ENCODE measurements at regions not wholly inside any gene's neighbourhood (a gene's known extent, or its start where the extent isn't known, plus 50 kb on each side); places are given as distances from the start of the nearest gene placed in this dataset.

DNA sequence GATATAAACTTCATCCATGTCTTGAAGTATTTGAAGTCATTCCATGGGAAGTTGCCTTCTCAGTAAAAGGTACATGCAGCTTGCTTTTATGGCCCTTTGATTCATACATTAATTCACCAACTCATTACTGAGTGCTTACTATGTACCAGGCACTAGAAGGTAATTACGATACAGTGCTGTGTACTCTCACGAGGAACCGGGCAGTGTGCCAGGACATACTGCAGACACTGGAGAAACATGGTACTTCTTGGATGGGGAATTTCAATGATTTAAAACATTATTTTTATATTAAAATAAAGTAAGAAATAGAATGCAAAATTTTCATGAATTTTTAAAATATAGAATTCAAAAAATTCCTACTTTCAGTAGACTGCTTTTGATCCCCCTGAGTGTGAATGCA lies 71.4 kb upstream of the WDR41 start:
- WGBS, 2 experiments (ENCODE audit: insufficient coverage in 1 of 2, insufficient read length in 1 of 2): 93% methylated on average over 3 of the region's 3 CpGs; no CpG with 5 or more reads in 1 of the 2 experiments
- Mint-ChIP-seq H3K4me3 (no peak overlapping the region), H3K4me1 (peaks cover 2% of the 10 kb centered on the region), H3K27me3 (ENCODE audit: insufficient read depth) (peaks cover 13% of the 10 kb centered on the region), H3K36me3 (ENCODE audit: low read depth) (no peaks in the 10 kb centered on the region), H3K27ac (no peak overlapping the region), H3K9me3 (no peaks in the 10 kb centered on the region)
- DNase-seq: no peak
- no peak overlapping the region for H3K9ac ChIP-seq (ENCODE audit: extremely low read depth, low read length, poor library complexity, severe bottlenecking)
- no peak overlapping the region for H3K27ac ChIP-seq (ENCODE audit: low read depth, low read length)
- H3K4me1 ChIP-seq (ENCODE audit: control insufficient read depth, insufficient read depth, low read length): no peaks in the 10 kb centered on the region
- TF ChIP-seq, protein P1, sequence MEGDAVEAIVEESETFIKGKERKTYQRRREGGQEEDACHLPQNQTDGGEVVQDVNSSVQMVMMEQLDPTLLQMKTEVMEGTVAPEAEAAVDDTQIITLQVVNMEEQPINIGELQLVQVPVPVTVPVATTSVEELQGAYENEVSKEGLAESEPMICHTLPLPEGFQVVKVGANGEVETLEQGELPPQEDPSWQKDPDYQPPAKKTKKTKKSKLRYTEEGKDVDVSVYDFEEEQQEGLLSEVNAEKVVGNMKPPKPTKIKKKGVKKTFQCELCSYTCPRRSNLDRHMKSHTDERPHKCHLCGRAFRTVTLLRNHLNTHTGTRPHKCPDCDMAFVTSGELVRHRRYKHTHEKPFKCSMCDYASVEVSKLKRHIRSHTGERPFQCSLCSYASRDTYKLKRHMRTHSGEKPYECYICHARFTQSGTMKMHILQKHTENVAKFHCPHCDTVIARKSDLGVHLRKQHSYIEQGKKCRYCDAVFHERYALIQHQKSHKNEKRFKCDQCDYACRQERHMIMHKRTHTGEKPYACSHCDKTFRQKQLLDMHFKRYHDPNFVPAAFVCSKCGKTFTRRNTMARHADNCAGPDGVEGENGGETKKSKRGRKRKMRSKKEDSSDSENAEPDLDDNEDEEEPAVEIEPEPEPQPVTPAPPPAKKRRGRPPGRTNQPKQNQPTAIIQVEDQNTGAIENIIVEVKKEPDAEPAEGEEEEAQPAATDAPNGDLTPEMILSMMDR (conservative IDR thresholded peaks at IDR 0.05): no peak
- H3K9me3 ChIP-seq (ENCODE audit: control insufficient read depth, low read length): no peaks in the 10 kb centered on the region
- H3K4me3 ChIP-seq (ENCODE audit: low read length): no peak overlapping the region
- peaks cover 47% of the 10 kb centered on the region for H3K27me3 ChIP-seq (ENCODE audit: control insufficient read depth, insufficient read depth, low read length, poor library complexity, severe bottlenecking)
- no peaks in the 10 kb centered on the region for H3K36me3 ChIP-seq (ENCODE audit: control insufficient read depth, insufficient read depth, low read length)

DNA sequence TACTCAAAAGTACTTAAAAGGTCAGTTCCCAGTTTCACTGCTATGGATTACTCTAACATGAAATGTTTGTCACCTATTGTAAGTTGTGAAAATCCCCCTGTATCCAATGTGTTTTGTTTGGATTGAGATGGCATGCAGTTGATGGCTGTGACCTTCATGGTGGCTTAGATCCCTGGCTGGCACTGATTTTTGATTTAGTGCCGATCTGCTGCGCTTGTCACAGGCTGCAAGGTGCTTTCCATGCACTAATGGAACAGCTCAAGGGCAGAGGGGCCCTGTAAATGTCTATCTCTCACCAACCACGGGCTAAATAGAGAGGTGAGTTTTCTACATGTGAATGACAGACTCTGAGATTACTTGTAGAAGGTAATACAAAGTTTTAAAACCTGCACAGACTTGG lies 69.8 kb upstream of the WDR41 start:
- peaks cover 4% of the 10 kb centered on the region for H3K27me3 Mint-ChIP-seq (ENCODE audit: insufficient read depth)
- Histone ChIP-seq H3K27ac (ENCODE audit: low read depth, low read length) (no peak overlapping the region), H3K36me3 (ENCODE audit: control insufficient read depth, insufficient read depth, low read length) (no peaks in the 10 kb centered on the region), H3K9ac (ENCODE audit: extremely low read depth, low read length, poor library complexity, severe bottlenecking) (no peak overlapping the region), H3K9me3 (ENCODE audit: control insufficient read depth, low read length) (no peaks in the 10 kb centered on the region), H3K4me1 (ENCODE audit: control insufficient read depth, insufficient read depth, low read length) (no peaks in the 10 kb centered on the region), H3K4me3 (ENCODE audit: low read length) (no peak overlapping the region), H3K27me3 (ENCODE audit: control insufficient read depth, insufficient read depth, low read length, poor library complexity, severe bottlenecking) (peaks cover 38% of the 10 kb centered on the region)
- no peaks in the 10 kb centered on the region for H3K9me3 Mint-ChIP-seq
- DNase-seq: no peak
- 82 to 93% methylated on average over 3 of the region's 3 CpGs for WGBS, 2 experiments (ENCODE audit: insufficient coverage in 1 of 2, insufficient read length in 1 of 2)
- TF ChIP-seq, protein P1 (conservative IDR thresholded peaks at IDR 0.05): no peak
- no peaks in the 10 kb centered on the region for H3K36me3 Mint-ChIP-seq (ENCODE audit: low read depth)
- peaks cover 2% of the 10 kb centered on the region for H3K4me1 Mint-ChIP-seq
- H3K27ac Mint-ChIP-seq: no peak overlapping the region
- H3K4me3 Mint-ChIP-seq: no peak overlapping the region

DNA sequence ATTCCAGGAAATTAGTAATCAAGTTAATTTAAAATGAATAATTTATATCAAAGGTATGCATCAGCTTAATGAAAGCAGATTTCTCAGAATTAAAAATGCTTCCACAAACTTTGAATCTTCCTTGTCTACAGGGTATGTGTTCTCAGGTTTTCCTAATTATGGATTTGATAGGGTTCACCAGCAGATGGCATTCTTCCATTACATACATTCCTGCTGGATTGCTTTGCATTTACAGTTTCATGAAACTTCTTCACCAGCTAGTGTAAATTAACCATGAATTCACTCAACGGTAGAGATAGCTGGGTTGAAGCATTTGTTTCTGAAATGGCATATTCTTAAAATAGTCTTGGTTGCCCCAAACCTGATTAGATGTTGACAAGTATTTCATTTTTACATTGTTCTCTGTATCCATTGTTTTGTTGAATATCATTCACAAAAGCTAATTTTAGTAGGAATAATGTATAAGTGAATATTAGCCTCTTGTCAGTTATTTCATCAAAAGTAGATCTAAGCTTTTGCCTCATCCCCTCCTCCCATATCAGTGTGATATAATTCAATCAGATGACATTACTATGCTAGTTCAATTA lies 68.7 kb upstream of the WDR41 start:
- H3K36me3 Mint-ChIP-seq (ENCODE audit: low read depth): no peaks in the 10 kb centered on the region
- H3K4me1 ChIP-seq (ENCODE audit: control insufficient read depth, insufficient read depth, low read length): no peaks in the 10 kb centered on the region

More for the DNA sequence above, 68.7 kb upstream of the WDR41 start:
- WGBS, 2 experiments (ENCODE audit: insufficient coverage in 1 of 2, insufficient read length in 1 of 2): 27% methylated on average over 1 of the region's 1 CpG; no CpG with 5 or more reads in 1 of the 2 experiments
- no peak for DNase-seq
- Histone ChIP-seq H3K27ac (ENCODE audit: low read depth, low read length) (no peak overlapping the region), H3K36me3 (ENCODE audit: control insufficient read depth, insufficient read depth, low read length) (no peaks in the 10 kb centered on the region), H3K4me3 (ENCODE audit: low read length) (no peak overlapping the region), H3K9me3 (ENCODE audit: control insufficient read depth, low read length) (no peaks in the 10 kb centered on the region), H3K27me3 (ENCODE audit: control insufficient read depth, insufficient read depth, low read length, poor library complexity, severe bottlenecking) (peaks cover 29% of the 10 kb centered on the region), H3K9ac (ENCODE audit: extremely low read depth, low read length, poor library complexity, severe bottlenecking) (no peak overlapping the region)
- H3K27ac Mint-ChIP-seq: no peak overlapping the region
- TF ChIP-seq, protein P1 (conservative IDR thresholded peaks at IDR 0.05): peak; percentile 80
- H3K4me1 Mint-ChIP-seq: peaks cover 2% of the 10 kb centered on the region
- peaks cover 4% of the 10 kb centered on the region for H3K27me3 Mint-ChIP-seq (ENCODE audit: insufficient read depth)
- no peak overlapping the region for H3K4me3 Mint-ChIP-seq
- H3K9me3 Mint-ChIP-seq: no peaks in the 10 kb centered on the region
